NB4 (cell line): ENCODE measurements at regions not wholly inside any gene's neighbourhood (a gene's known extent, or its start where the extent isn't known, plus 50 kb on each side); places are given as distances from the start of the nearest gene placed in this dataset.

ENCODE experiments used
- CTCF ChIP-seq: IDR thresholded peaks from one replicate; pipeline ENCODE4 v1.5.1; 2012; ENCODE audit warnings: low read depth, low read length
- POLR2A ChIP-seq: IDR thresholded peaks from 2 replicates; pipeline ENCODE4 v1.6.1; 2011; ENCODE audit warnings: mild to moderate bottlenecking; ENCODE audit not compliant: insufficient read length; ENCODE audit errors: extremely low read depth

GRCh38 chr3:40978442-40978841 lies 220.9 kb upstream of the CTNNB1 start:
- TF ChIP-seq CTCF (no peak), POLR2A (no peak)
